Transverse colon (tissue), 3 donors: ENCODE measurements at regions not wholly inside any gene's neighbourhood (a gene's known extent, or its start where the extent isn't known, plus 50 kb on each side); places are given as distances from the start of the nearest gene placed in this dataset.
A peak's percentile ranks its signal among the peaks of the same experiment; 100 is the strongest.

ENCODE experiments used
- CTCF ChIP-seq, 5 experiments: fragments of 200-600 bp in 3 of 5; fragments of 450-650 bp in 2 of 5; sonication (generic) in 3 of 5; IDR thresholded peaks; 1 replicate in 2 of 5; 2 replicates in 3 of 5; pipeline ENCODE4 v1.5.1; 2016 to 2017; ENCODE audit warnings: antibody characterized with exemption in 5 of 5, inconsistent platforms in 3 of 5, mild to moderate bottlenecking in 2 of 5, moderate library complexity in 1 of 5
- EP300 ChIP-seq: sonication (generic); formaldehyde crosslinking; IDR thresholded peaks from one replicate; pipeline ENCODE4 v1.6.1; 2017; ENCODE audit warnings: antibody characterized with exemption, low read depth
- POLR2A ChIP-seq: fragments of 450-650 bp; IDR thresholded peaks from one replicate; pipeline ENCODE4 v1.6.1; 2016; ENCODE audit warnings: antibody characterized with exemption, mild to moderate bottlenecking, moderate library complexity

GRCh38 chr6:6820641-6821238 lies 232.2 kb downstream of the LY86 start:
- no peak for TF ChIP-seq CTCF (IDR thresholded peaks at IDR 0.05)
- TF ChIP-seq POLR2A = peak; percentile 27
- TF ChIP-seq EP300 = no peak
